Gastroesophageal sphincter (tissue), 3 donors: ENCODE measurements at regions not wholly inside any gene's neighbourhood (a gene's known extent, or its start where the extent isn't known, plus 50 kb on each side); places are given as distances from the start of the nearest gene placed in this dataset.

Experiments
- POLR2A ChIP-seq, 2 donors: fragments of 450-650 bp; IDR thresholded peaks; one replicate each; pipeline ENCODE4 v1.6.1; 2017; ENCODE audit warnings: antibody characterized with exemption in 2 of 2, mild to moderate bottlenecking in 2 of 2, moderate library complexity in 1 of 2
- POLR2AphosphoS5 ChIP-seq: sonication (generic); formaldehyde crosslinking; IDR thresholded peaks from one replicate; pipeline ENCODE4 v1.6.1; 2017; ENCODE audit warnings: antibody characterized with exemption
- TF ChIP-seq, protein P1 (sequence below), 4 experiments: fragments of 200-600 bp in 2 of 4; fragments of 450-650 bp in 2 of 4; sonication (generic) in 1 of 4; IDR thresholded peaks; one replicate each; pipeline ENCODE4 v1.5.1; 2017 to 2019; ENCODE audit warnings: antibody characterized with exemption in 4 of 4, mild to moderate bottlenecking in 2 of 4, moderate library complexity in 2 of 4

DNA sequence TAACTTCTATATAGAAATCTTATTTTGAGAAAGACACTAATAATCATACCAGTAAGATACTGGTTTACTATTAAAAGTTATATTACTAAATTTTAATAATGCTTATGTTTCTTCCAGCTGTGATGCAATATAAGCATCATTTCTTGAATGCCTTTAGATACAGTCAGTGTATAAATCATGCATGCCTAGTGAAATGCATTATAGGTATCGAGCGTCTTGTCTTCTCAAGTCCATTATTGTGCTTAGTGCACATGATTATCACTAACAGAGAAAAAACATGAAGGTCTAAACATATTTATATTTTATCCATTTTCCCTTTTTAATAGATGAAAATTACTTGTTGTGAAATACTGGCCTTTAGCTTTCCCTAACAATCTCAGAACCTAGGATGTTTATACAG, 1021.5 kb upstream of the AGA start:
- TF ChIP-seq POLR2AphosphoS5 (no peak), POLR2A (IDR thresholded peaks at IDR 0.05) (no peak)
- TF ChIP-seq, protein P1, sequence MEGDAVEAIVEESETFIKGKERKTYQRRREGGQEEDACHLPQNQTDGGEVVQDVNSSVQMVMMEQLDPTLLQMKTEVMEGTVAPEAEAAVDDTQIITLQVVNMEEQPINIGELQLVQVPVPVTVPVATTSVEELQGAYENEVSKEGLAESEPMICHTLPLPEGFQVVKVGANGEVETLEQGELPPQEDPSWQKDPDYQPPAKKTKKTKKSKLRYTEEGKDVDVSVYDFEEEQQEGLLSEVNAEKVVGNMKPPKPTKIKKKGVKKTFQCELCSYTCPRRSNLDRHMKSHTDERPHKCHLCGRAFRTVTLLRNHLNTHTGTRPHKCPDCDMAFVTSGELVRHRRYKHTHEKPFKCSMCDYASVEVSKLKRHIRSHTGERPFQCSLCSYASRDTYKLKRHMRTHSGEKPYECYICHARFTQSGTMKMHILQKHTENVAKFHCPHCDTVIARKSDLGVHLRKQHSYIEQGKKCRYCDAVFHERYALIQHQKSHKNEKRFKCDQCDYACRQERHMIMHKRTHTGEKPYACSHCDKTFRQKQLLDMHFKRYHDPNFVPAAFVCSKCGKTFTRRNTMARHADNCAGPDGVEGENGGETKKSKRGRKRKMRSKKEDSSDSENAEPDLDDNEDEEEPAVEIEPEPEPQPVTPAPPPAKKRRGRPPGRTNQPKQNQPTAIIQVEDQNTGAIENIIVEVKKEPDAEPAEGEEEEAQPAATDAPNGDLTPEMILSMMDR (IDR thresholded peaks at IDR 0.05): no peak
